Activated CD8-positive, alpha-beta memory T cell treated with anti-CD3 and anti-CD28 coated beads, Interleukin-2, amount 50 U/mL, for 24 hours (primary cell): ENCODE measurements at regions not wholly inside any gene's neighbourhood (a gene's known extent, or its start where the extent isn't known, plus 50 kb on each side); places are given as distances from the start of the nearest gene placed in this dataset.
"Not testable (repeated sequence)": the region's sequence is repeated elsewhere in the genome, so short reads cannot be mapped to it uniquely, and the experiment has no call there.

Experiments
- DNase-seq: peaks from one replicate; pipeline ENCODE4 v3.0.0-alpha.2; 2020; ENCODE audit errors: extremely low read depth

GRCh38 chrX:39222346-39223113, 421.3 kb downstream of the MID1IP1 start:
- DNase-seq: no peak

- DNase-seq: no peak
Measured at GRCh38 chrX:39226251-39226650, 425.0 kb downstream of the MID1IP1 start.

GRCh38 chrX:39227371-39227770, 426.1 kb downstream of the MID1IP1 start:
- no peak for DNase-seq

GRCh38 chrX:39238006-39238405, 436.7 kb downstream of the MID1IP1 start:
- no peak for DNase-seq

DNA sequence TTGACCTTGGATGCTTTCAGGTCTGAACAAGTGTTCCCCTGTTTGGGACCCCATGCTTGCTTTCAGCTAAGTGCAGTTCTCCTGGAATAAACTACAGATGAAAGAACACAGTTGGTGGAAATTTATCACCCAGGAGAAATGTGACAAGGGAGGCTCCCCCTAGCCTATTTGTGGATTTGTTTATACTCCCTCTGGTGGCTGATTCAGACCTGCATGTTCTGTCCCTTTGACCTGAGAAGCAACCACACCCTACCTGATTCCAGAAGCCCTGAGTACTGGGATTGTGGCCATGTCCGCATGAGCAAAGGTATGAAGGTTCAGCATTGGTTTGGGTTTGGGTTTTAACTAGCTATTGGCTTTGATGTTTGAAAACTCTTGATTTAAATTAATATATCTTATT, 440.9 kb downstream of the MID1IP1 start:
- DNase-seq: no peak

GRCh38 chrX:39244147-39244546, 442.9 kb downstream of the MID1IP1 start:
- no peak for DNase-seq

- DNase-seq: no peak
Measured at GRCh38 chrX:39245024-39245423, 443.8 kb downstream of the MID1IP1 start.

GRCh38 chrX:39247536-39247935, 446.3 kb downstream of the MID1IP1 start:
- DNase-seq: no peak

- no peak for DNase-seq
Measured at GRCh38 chrX:39248330-39248729, 447.1 kb downstream of the MID1IP1 start.

- DNase-seq: no peak
Measured at GRCh38 chrX:39249999-39250398, 448.7 kb downstream of the MID1IP1 start.

GRCh38 chrX:39251995-39252394, 450.7 kb downstream of the MID1IP1 start:
- no peak for DNase-seq

DNA sequence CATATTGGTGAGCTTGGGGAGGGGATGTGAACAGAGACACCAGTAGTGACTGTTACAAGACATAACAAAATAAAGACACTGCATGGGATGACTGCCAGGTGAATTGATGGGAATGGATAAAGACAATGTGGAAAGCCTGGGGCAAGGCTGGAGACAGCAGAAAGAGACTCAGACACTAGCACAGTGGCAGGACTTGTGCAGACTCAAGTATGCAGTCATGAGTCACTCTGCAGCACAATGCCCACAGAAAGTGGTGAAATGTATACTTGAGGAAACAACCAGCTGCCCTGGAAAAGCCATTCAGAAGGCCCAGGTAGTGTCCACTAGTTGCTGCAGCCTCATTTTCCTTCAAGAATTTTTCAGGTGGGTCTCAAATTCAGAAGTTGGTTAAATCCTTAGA, 452.3 kb downstream of the MID1IP1 start:
- no peak for DNase-seq

- DNase-seq: no peak
Measured at GRCh38 chrX:39258331-39258730, 457.1 kb downstream of the MID1IP1 start.

DNA sequence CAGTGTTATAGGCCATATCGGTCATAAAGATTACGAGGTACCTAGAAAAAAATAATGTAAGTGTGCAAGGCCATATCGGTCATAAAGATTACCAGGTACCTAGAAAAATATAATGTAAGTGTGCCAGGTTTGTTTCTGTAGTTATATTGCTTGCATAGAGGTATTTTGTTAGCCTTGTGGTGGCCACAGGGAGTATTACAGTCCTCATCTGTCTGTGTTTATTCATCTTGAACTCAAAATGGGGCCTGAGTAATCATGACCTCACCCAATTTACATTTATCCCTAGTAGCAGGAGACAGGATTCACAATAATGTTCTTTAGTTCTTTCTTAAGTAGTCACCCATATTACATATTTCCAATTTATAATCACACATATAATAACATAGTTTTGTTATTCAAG, 459.7 kb downstream of the MID1IP1 start:
- no peak for DNase-seq

GRCh38 chrX:39261446-39262147, 460.3 kb downstream of the MID1IP1 start:
- no peak for DNase-seq

DNA sequence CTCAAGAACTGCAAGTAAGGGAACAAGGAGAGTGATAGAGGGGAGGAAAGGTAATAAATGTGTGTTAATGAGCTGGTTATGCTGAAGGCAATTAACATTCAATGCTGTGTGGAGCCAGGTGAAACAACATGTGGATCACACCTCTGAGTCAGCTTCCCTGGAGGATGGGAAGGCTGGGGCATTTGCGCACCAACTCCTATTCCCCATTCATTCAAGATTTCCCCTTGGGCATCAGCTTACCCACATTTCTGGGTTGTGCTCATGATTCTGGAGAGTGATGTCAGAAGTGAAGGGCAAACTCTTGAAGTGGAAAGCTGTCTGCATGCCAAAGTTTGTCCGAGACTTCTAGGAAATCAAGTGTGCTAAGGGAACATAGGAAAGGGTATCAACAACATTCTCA, 461.4 kb downstream of the MID1IP1 start:
- no peak for DNase-seq

DNA sequence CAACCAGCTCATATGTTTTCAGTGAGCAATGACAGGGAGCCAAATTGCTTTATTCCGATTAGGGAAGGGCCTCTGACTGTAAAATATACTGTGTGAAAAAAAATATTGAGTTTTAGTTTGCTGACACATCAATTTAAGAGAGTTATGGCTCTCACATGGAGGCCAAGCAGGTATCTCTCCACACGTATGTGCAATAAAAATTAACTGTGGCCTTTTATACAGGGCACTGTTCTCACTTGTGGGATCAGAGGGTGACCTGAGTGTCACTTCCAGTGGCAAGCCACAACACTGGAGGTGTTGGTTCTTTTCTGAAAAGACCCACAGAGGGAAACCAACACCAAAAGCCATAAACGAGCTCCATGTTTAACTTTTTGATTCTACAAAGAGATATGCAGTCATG, 462.8 kb downstream of the MID1IP1 start:
- no peak for DNase-seq

DNA sequence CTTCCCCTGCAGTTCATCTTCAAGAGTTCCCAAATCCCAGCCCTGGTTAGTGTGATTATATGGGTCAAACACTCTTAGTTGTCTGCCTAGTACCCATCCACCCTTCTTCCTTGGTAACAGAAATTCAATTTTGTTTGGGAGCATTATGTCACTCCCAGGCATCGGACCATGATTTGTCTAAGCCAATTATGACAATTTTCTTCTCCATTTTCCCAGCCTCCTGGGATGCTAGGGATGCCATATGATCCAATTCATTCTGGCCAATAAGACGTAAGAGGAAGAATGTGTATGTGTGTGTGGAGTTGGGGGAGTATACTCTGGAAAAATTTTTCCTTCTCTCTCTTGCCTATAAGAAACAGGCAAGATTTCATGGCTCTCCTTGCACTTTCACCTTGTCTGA, 465.9 kb downstream of the MID1IP1 start:
- DNase-seq: no peak

DNA sequence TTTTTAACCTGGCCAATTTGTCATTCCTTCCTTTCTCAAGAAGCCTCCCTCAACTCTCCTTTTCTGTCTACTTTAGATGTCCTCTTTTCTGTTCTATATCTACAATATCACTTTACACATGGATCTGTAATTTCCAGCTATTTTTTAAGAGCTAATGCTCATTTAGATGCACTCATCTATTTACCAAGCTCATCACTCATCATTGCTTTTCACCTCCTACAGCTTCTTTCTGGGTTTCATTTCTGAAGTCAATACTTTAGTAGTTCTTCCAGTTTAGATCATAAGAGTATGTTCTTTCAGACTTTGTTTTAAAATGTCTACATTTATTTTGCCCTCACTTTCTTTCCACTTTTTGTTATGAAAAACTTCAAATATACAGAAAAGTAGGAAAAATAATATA, 466.9 kb downstream of the MID1IP1 start:
- DNase-seq: no peak

- no peak for DNase-seq
Measured at GRCh38 chrX:39275500-39276068, 474.3 kb downstream of the MID1IP1 start.

DNA sequence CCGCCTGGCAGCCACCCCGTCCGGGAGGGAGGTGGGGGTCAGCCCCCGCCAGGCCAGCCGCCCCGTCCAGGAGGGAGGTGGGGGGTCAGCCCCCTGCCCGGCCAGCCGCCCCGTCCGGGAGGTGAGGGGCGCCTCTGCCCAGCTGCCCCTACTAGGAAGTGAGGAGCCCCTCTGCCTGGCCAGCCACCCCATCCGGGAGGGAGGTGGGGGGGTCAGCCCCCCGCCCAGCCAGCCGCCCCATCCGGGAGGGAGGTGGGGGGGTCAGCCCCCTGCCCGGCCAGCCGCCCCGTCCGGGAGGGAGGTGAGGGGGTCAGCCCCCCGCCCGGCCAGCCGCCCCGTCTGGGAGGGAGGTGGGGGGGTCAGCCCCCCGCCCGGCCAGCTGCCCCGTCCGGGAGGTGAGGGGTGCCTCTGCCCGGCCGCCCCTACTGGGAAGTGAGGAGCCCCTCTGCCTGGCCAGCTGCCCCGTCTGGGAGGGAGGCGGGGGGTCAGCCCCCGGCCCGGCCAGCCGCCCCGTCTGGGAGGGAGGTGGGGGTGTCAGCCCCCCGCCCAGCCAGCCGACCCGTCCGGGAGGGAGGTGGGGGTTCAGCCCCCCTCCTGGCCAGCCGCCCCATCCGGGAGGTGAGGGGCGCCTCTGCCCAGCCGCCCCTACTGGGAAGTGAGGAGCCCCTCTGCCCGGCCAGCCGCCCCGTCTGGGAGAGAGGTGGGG, 476.6 kb downstream of the MID1IP1 start:
- not testable (repeated sequence) for DNase-seq

DNA sequence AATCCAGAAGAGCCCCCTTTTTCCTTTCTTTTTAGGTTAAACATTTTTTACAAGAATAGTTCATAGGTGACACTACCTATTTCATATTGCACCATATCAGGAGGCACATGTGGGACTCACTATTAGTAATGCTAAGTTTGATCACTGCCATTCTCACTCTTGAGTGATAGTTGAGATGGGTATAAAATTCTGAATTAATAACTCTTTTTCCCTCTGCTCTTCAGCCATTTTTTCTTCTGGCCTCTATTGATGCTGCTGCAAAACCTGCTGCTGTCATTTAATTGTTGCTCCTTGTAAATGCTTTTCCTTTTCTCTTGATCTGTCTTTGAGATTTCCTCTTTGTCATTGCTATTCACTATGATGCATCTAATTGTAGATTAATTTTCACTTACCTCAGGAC, 482.0 kb downstream of the MID1IP1 start:
- no peak for DNase-seq
